BE2C (cell line): ENCODE measurements at regions not wholly inside any gene's neighbourhood (a gene's known extent, or its start where the extent isn't known, plus 50 kb on each side); places are given as distances from the start of the nearest gene placed in this dataset.

Source experiments
- DNase-seq: peaks from one replicate; pipeline ENCODE4 v3.0.0-alpha.2; 2020
- H3K27me3 ChIP-seq: fragments of 250-450 bp; sonication (Bioruptor Pico); 2 replicates; pipeline ENCODE4 v1.5.1; 2020; ENCODE audit warnings: mild to moderate bottlenecking
- H3K36me3 ChIP-seq: fragments of 250-450 bp; sonication (Bioruptor Pico); 2 replicates; pipeline ENCODE4 v1.5.1; 2020; ENCODE audit warnings: mild to moderate bottlenecking
- H3K4me1 ChIP-seq: fragments of 250-450 bp; sonication (Bioruptor Pico); 2 replicates; pipeline ENCODE4 v1.5.1; 2020
- H3K4me3 ChIP-seq: 2 replicates; pipeline ENCODE4 v1.5.1; 2011; ENCODE audit warnings: low read depth, low read length
- H3K9me3 ChIP-seq: fragments of 250-450 bp; sonication (Bioruptor Pico); 2 replicates; pipeline ENCODE4 v1.5.1; 2020
- TF ChIP-seq, protein P1 (sequence below): IDR thresholded peaks from 2 replicates; pipeline ENCODE4 v1.5.1; 2012; ENCODE audit warnings: mild to moderate bottlenecking, low read depth, low read length

DNA sequence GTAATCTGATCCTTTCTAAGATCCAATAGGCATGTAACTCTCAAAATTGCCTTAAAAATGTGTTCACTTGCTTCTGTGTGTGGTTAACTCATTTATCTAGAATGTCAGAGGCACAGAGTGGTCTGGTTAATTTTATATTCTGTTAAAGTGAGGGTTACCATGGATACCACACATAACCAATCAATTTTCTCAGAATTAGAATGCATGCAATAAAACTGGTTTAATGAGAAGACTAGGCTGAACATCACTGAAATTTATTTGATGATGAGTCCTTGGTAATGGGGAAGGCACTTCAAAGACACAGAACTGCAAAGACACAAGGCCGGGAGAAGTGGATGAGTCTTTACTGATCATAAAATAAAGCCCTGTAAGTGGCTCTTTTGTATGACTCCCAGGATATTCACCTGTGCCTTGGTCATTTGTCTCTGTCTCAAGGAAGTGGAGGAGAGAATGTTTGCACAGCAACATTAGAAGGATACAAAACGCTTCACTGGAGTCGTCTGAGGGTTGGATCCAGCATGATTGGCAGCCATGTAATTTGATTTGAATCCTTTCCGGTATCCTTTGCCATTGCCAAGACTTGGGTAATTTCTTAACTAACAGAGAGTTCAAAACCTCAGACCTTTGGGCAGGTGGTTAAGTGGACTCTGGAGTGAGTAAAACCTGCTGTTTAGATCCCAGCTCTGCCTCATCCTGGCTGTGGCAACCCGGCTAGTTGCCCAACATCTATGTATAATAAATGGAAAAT lies 94.0 kb upstream of the RBPJ start:
- no peak for DNase-seq
- TF ChIP-seq, protein P1, sequence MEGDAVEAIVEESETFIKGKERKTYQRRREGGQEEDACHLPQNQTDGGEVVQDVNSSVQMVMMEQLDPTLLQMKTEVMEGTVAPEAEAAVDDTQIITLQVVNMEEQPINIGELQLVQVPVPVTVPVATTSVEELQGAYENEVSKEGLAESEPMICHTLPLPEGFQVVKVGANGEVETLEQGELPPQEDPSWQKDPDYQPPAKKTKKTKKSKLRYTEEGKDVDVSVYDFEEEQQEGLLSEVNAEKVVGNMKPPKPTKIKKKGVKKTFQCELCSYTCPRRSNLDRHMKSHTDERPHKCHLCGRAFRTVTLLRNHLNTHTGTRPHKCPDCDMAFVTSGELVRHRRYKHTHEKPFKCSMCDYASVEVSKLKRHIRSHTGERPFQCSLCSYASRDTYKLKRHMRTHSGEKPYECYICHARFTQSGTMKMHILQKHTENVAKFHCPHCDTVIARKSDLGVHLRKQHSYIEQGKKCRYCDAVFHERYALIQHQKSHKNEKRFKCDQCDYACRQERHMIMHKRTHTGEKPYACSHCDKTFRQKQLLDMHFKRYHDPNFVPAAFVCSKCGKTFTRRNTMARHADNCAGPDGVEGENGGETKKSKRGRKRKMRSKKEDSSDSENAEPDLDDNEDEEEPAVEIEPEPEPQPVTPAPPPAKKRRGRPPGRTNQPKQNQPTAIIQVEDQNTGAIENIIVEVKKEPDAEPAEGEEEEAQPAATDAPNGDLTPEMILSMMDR: no peak
- no peaks in the 10 kb centered on the region for H3K9me3 ChIP-seq

DNA sequence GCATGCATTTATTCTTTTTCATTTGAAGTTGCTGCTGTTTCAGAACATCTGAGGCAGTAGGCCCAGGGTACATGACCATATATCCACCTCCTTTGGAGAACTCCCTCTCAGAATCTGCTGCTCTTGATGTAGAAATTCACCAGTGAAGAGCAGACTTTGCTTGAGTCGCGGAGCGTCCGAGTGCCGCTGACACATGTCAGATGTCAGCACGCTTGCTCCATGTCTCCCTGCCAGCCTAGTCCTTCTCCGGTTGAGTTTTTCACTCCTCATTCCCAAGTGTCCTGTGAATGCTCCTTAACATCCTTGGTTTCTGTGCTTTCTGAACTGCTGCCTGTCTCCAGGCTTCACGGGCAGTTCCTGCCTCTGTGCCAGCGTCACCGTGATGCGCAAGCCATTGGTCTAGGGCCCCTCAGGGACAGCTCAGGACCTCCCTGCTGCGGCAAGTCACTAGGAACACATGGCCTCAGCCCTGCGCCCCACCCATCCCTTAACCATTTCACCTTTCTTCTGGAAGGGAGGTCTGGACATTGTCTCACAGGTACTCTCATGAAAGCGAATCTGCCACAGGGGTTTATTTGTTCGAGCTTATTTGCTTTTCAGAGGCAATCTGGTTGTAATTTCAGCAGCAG lies 93.1 kb upstream of the RBPJ start:
- H3K9me3 ChIP-seq: no peaks in the 10 kb centered on the region
- H3K4me1 ChIP-seq: no peaks in the 10 kb centered on the region
- no peaks in the 10 kb centered on the region for H3K27me3 ChIP-seq
- DNase-seq: no peak
- TF ChIP-seq, protein P1: no peak
- no peaks in the 10 kb centered on the region for H3K36me3 ChIP-seq
- H3K4me3 ChIP-seq: no peak overlapping the region

More for the DNA sequence above, 94.0 kb upstream of the RBPJ start:
- H3K4me3 ChIP-seq: no peak overlapping the region
- no peaks in the 10 kb centered on the region for H3K4me1 ChIP-seq
- no peaks in the 10 kb centered on the region for H3K27me3 ChIP-seq
- H3K36me3 ChIP-seq: no peaks in the 10 kb centered on the region

DNA sequence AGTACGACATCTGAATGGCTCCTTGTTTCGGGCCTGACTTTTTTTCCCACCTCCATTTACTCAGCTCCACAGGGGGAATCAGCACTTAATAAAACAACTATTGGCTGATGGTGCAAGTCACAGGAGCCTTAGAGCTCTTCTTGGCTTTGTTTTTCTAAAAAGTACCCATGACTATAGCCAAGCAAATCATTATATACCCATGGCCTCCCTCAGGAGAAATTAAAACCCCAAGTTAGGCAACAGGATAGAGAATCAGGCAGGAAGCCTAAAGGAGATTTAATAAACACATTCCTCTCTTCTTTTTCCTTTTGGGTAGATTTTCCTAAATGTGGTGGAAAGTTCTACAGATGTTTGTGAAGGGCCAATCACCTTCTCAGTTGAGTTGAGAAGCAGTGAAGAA lies 91.9 kb upstream of the RBPJ start:
- Histone ChIP-seq H3K27me3 (no peaks in the 10 kb centered on the region), H3K9me3 (no peaks in the 10 kb centered on the region), H3K36me3 (no peaks in the 10 kb centered on the region), H3K4me1 (no peaks in the 10 kb centered on the region), H3K4me3 (no peak overlapping the region)
- TF ChIP-seq, protein P1: no peak
- DNase-seq: no peak

DNA sequence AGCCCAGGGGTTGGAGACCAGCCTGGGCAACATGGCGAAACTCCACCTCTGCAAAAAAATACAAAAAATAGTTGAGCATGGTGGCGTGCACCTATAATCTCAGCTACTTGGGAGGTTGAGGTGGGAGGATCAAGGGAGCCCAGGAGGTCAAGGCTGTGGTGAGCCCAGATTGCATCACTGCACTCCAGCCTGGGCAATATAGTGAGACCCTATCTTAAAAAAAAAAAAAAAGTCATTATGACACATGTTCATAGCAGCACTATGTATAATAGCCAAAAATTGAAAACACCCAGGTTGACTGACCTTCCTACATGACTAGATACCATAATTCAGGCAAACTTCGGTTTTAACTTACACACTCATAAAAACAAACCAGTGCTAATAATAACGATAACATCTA lies 90.8 kb upstream of the RBPJ start:
- Histone ChIP-seq H3K36me3 (no peaks in the 10 kb centered on the region), H3K27me3 (no peaks in the 10 kb centered on the region), H3K4me3 (no peak overlapping the region), H3K4me1 (no peaks in the 10 kb centered on the region), H3K9me3 (no peaks in the 10 kb centered on the region)
- TF ChIP-seq, protein P1: no peak
- DNase-seq: no peak

DNA sequence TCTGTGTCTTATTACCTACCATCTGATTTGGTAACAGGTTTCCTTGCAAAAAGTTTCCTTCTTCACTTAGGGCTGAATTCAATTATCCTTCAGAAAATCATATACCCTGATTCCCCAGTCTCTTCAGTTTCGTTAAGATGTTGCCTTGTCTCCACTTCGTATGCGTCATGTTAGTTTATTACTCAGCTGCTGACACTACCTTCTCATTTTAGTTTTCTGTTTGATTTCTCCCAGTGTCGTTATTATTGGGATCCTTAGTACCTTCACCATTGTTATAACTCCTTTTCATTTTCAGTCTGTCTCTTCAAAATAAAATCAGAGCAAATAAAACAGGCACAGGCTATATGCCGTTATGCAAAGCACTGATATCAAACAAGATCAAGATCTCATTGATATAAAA lies 87.5 kb upstream of the RBPJ start:
- no peak overlapping the region for H3K4me3 ChIP-seq
- no peak for DNase-seq
- H3K27me3 ChIP-seq: no peaks in the 10 kb centered on the region

More for the DNA sequence above, 87.5 kb upstream of the RBPJ start:
- no peaks in the 10 kb centered on the region for H3K4me1 ChIP-seq
- TF ChIP-seq, protein P1: no peak
- H3K9me3 ChIP-seq: no peaks in the 10 kb centered on the region; the same call in 1 of the 2 replicates
- no peaks in the 10 kb centered on the region for H3K36me3 ChIP-seq
